ENCODE measurements at regions not wholly inside any gene's neighbourhood (a gene's known extent, or its start where the extent isn't known, plus 50 kb on each side); places are given as distances from the start of the nearest gene placed in this dataset.

DNA sequence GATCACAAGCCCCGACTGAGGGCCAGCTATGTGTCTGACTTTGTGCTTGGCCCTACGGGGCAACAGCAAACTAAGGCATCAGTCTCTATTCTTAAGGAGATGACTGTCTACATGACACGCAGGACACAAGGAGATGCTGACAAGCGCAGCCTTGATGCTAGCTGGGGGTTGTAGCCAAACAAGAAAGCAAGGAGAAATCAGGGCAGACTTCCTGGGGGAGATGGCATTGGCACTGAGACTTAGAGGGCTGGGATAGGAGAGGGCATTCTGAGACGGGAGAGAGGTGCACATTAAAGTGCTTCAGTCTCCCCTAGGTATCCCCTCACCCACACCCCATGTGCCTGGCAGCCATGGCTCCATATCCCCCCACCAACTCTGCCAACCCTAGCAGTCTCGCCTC is 210.8 kb upstream of the POU3F1 start:
- TF ChIP-seq TAF1 (IDR thresholded peaks at IDR 0.05; ENCODE audit: low read depth, low read length), result no peak
- TF ChIP-seq POLR2A (IDR thresholded peaks at IDR 0.05; ENCODE audit: low read depth, low read length), result no peak
- no peak for TF ChIP-seq POLR2AphosphoS5 (IDR thresholded peaks at IDR 0.05; ENCODE audit: low read depth, low read length)
- no peak for TF ChIP-seq PAX5 (IDR thresholded peaks at IDR 0.05; ENCODE audit: insufficient read depth, low read length, severe bottlenecking)

Measured in GM12891 (cell line).